NCI-H2171 treated with DMSO at 0.1 percent for 48 hours (cell line): ENCODE measurements at regions not wholly inside any gene's neighbourhood (a gene's known extent, or its start where the extent isn't known, plus 50 kb on each side); places are given as distances from the start of the nearest gene placed in this dataset.

Experiments
- DNase-seq: peaks from one replicate; lab custom pipeline; 2025; lab: John Stamatoyannopoulos, UW

GRCh38 chr14:101046071-101046470 is 142.5 kb upstream of the RTL1 start:
- DNase-seq, result no peak

GRCh38 chr14:101047326-101047725 is 143.8 kb upstream of the RTL1 start:
- no peak for DNase-seq

- DNase-seq, result no peak
These were observed 145.2 kb upstream of the RTL1 start for GRCh38 chr14:101048766-101049165.

- DNase-seq, result no peak
These were observed 146.0 kb upstream of the RTL1 start for GRCh38 chr14:101049511-101049910.

GRCh38 chr14:101049942-101050341 is 146.4 kb upstream of the RTL1 start:
- DNase-seq, result no peak

- no peak for DNase-seq
These were observed 147.5 kb upstream of the RTL1 start for GRCh38 chr14:101050901-101051490.

GRCh38 chr14:101054671-101055070 is 151.1 kb upstream of the RTL1 start:
- no peak for DNase-seq

GRCh38 chr14:101055106-101055662 is 151.7 kb upstream of the RTL1 start:
- DNase-seq, result no peak

- no peak for DNase-seq
These were observed 152.4 kb upstream of the RTL1 start for GRCh38 chr14:101055776-101056374.

- no peak for DNase-seq
These were observed 152.9 kb upstream of the RTL1 start for GRCh38 chr14:101056446-101056845.

GRCh38 chr14:101057394-101057793 is 153.9 kb upstream of the RTL1 start:
- DNase-seq, result no peak

- DNase-seq, result no peak
These were observed 155.0 kb upstream of the RTL1 start for GRCh38 chr14:101058571-101058970.

- no peak for DNase-seq
These were observed 156.7 kb upstream of the RTL1 start for GRCh38 chr14:101060171-101060601.

GRCh38 chr14:101061411-101062064 is 158.0 kb upstream of the RTL1 start:
- no peak for DNase-seq

GRCh38 chr14:101062065-101062450 is 158.5 kb upstream of the RTL1 start:
- DNase-seq, result no peak

- no peak for DNase-seq
These were observed 159.1 kb upstream of the RTL1 start for GRCh38 chr14:101062601-101063000.

- no peak for DNase-seq
These were observed 159.6 kb upstream of the RTL1 start for GRCh38 chr14:101063121-101063520.

GRCh38 chr14:101064121-101064661 is 160.7 kb upstream of the RTL1 start:
- DNase-seq, result no peak

GRCh38 chr14:101064718-101065117 is 161.2 kb upstream of the RTL1 start:
- DNase-seq, result no peak

GRCh38 chr14:101065246-101065645 is 161.7 kb upstream of the RTL1 start:
- no peak for DNase-seq

GRCh38 chr14:101065696-101066694 is 162.5 kb upstream of the RTL1 start:
- DNase-seq, result no peak
